ENCODE measurements at regions not wholly inside any gene's neighbourhood (a gene's known extent, or its start where the extent isn't known, plus 50 kb on each side); places are given as distances from the start of the nearest gene placed in this dataset.

- DNase-seq (no peak), ATAC-seq (no peak)
- no peak overlapping the region for H3K4me3 ChIP-seq
- no peaks in the 10 kb centered on the region for H3K36me3 ChIP-seq
- WGBS (ENCODE audit: insufficient coverage, low coverage, low lambda C conversion rate, missing lambda C conversion rate): 91% methylated on average over 2 of the region's 2 CpGs
- H3K4me1 ChIP-seq: peaks cover 0 to 27% (median 4%) of the 10 kb centered on the region in 4 donors
- TF ChIP-seq, protein P1, sequence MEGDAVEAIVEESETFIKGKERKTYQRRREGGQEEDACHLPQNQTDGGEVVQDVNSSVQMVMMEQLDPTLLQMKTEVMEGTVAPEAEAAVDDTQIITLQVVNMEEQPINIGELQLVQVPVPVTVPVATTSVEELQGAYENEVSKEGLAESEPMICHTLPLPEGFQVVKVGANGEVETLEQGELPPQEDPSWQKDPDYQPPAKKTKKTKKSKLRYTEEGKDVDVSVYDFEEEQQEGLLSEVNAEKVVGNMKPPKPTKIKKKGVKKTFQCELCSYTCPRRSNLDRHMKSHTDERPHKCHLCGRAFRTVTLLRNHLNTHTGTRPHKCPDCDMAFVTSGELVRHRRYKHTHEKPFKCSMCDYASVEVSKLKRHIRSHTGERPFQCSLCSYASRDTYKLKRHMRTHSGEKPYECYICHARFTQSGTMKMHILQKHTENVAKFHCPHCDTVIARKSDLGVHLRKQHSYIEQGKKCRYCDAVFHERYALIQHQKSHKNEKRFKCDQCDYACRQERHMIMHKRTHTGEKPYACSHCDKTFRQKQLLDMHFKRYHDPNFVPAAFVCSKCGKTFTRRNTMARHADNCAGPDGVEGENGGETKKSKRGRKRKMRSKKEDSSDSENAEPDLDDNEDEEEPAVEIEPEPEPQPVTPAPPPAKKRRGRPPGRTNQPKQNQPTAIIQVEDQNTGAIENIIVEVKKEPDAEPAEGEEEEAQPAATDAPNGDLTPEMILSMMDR (IDR thresholded peaks at IDR 0.05): no peak
- no peak for TF ChIP-seq POLR2A (IDR thresholded peaks at IDR 0.05)
- intact Hi-C loops (cut with DNase I): loop anchor here (10.0 kb wide), 2 partner anchors 65 to 95 kb away; no protein-coding TSS in a partner anchor
- no peaks in the 10 kb centered on the region for H3K27me3 ChIP-seq
- H3K9me3 ChIP-seq: no peaks in the 10 kb centered on the region
- peak overlapping the region in 1 of 3 donors; percentile 4 for H3K27ac ChIP-seq
Observed at GRCh38 chr6:63449714-63450113, 122.6 kb upstream of the LOC128125822 start.

DNA sequence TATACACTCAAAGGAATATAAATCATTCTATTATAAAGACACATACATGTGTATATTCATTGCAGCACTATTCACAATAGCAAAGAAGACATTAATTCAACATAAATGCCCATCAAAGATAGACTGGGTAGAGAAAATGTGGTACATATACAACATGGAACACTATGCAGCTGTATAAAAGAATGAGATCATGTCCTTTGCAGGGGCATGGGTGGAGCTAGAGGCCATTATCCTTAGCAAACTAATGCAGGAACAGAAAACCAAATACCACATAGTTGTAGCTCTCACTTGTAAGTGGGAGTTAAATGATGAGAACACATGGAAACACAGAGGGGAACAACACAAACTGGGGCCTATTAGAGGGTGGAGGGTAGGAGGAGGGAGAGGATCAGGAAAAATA lies 121.0 kb upstream of the LOC128125822 start:
- Histone ChIP-seq H3K27ac (peak overlapping the region; percentile 78 to 94 (median 88)), H3K9me3 (no peaks in the 10 kb centered on the region), H3K4me1 (peaks cover 0 to 27% (median 4%) of the 10 kb centered on the region in 4 donors), H3K4me3 (no peak overlapping the region), H3K27me3 (no peaks in the 10 kb centered on the region), H3K36me3 (no peaks in the 10 kb centered on the region)
- TF ChIP-seq POLR2A (IDR thresholded peaks at IDR 0.05): no peak
- TF ChIP-seq, protein P1 (IDR thresholded peaks at IDR 0.05): no peak
- ATAC-seq (no peak), DNase-seq (no peak)
- intact Hi-C loops (cut with DNase I): loop anchor here (10.0 kb wide), 2 partner anchors 64 to 96 kb away; no protein-coding TSS in a partner anchor

DNA sequence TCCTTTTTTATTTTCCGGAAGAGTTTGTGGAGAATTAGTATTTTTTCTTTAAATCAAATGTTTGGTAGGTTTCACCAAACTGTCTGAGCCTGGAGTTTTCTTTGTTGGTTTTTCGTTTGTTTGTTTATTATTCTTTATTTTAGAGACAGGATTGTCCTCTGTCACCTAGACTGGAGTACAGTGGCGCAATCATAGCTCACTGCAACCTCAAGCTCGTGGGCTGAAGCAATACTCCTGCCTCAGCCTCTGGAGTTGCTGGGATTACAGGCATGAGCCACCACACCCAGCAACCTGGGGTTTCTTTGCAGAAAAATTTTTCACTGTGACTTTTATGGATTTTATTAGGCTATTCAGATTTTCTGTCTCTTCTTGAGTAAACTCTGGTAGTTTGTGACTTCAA lies 120.2 kb upstream of the LOC128125822 start:
- WGBS (ENCODE audit: insufficient coverage, low coverage, low lambda C conversion rate, missing lambda C conversion rate): 20% methylated on average over 4 of the region's 4 CpGs
- ATAC-seq: peak; percentile 83 to 98 (median 90)

GRCh38 chr6:63456734-63457133 lies 115.5 kb upstream of the LOC128125822 start:
- TF ChIP-seq POLR2A (IDR thresholded peaks at IDR 0.05): no peak
- TF ChIP-seq, protein P1 (IDR thresholded peaks at IDR 0.05): no peak
- Histone ChIP-seq H3K27me3 (no peaks in the 10 kb centered on the region), H3K4me3 (no peak overlapping the region), H3K9me3 (no peaks in the 10 kb centered on the region), H3K36me3 (no peaks in the 10 kb centered on the region), H3K4me1 (peaks cover 0 to 32% (median 9%) of the 10 kb centered on the region in 4 donors), H3K27ac (peak overlapping the region; percentile 85 to 96 (median 92))
- intact Hi-C loops (cut with DNase I): loop anchor here (10.0 kb wide), 2 partner anchors 58 to 102 kb away; no protein-coding TSS in a partner anchor
- DNase-seq (no peak), ATAC-seq (no peak)

More for the DNA sequence above, 120.2 kb upstream of the LOC128125822 start:
- Histone ChIP-seq H3K9me3 (no peaks in the 10 kb centered on the region), H3K4me3 (peak overlapping the region in 2 of 3 donors; percentile 25 to 40), H3K36me3 (no peaks in the 10 kb centered on the region), H3K27ac (peak overlapping the region; percentile 78 to 94 (median 88)), H3K4me1 (peaks cover 0 to 20% (median 5%) of the 10 kb centered on the region in 4 donors), H3K27me3 (no peaks in the 10 kb centered on the region)
- peak; percentile 69 to 87 (median 84) for DNase-seq
- intact Hi-C loops (cut with DNase I): loop anchor here (10.0 kb wide), 2 partner anchors 63 to 97 kb away; no protein-coding TSS in a partner anchor
- TF ChIP-seq, protein P1 (IDR thresholded peaks at IDR 0.05): no peak
- peak; percentile 82 for TF ChIP-seq POLR2A (IDR thresholded peaks at IDR 0.05)

Measured in right lobe of liver (tissue), 6 donors.